H9 (cell line): ENCODE measurements at regions not wholly inside any gene's neighbourhood (a gene's known extent, or its start where the extent isn't known, plus 50 kb on each side); places are given as distances from the start of the nearest gene placed in this dataset.

Experiments used
- DNase-seq: peaks from one replicate; pipeline ENCODE4 v3.0.0-alpha.2; 2017
- H2AFZ ChIP-seq: one replicate; pipeline ENCODE4 v1.6.1; 2013; ENCODE audit warnings: mild to moderate bottlenecking, low read length, control low read depth, moderate library complexity
- H2AK5ac ChIP-seq: 2 replicates; pipeline ENCODE4 v1.6.1; 2013; ENCODE audit warnings: low read length, control low read depth, mixed read lengths; ENCODE audit not compliant: insufficient read length
- H2BK120ac ChIP-seq: one replicate; pipeline ENCODE4 v1.6.1; 2013; ENCODE audit warnings: low read depth, mild to moderate bottlenecking, low read length, control low read depth, inconsistent platforms; ENCODE audit not compliant: poor library complexity, severe bottlenecking
- H2BK12ac ChIP-seq: 2 replicates; pipeline ENCODE4 v1.6.1; 2013; ENCODE audit warnings: low read length, control low read depth, mixed read lengths, low read depth; ENCODE audit not compliant: insufficient read length
- H2BK15ac ChIP-seq: 2 replicates; pipeline ENCODE4 v1.6.1; 2013; ENCODE audit warnings: low read depth, low read length, control low read depth
- H2BK20ac ChIP-seq: one replicate; pipeline ENCODE4 v1.6.1; 2013; ENCODE audit warnings: low read depth, mild to moderate bottlenecking, low read length, control low read depth, inconsistent platforms; ENCODE audit not compliant: poor library complexity, severe bottlenecking
- H2BK5ac ChIP-seq: 2 replicates; pipeline ENCODE4 v1.6.1; 2013; ENCODE audit warnings: low read length, control low read depth, mixed read lengths; ENCODE audit not compliant: insufficient read length
- H3K14ac ChIP-seq: 2 replicates; pipeline ENCODE4 v1.6.1; 2013; ENCODE audit warnings: low read length, control low read depth; ENCODE audit not compliant: insufficient read depth
- H3K18ac ChIP-seq: 2 replicates; pipeline ENCODE4 v1.6.1; 2013; ENCODE audit warnings: low read depth, mild to moderate bottlenecking, mixed read lengths, low read length, control low read depth; ENCODE audit not compliant: insufficient read length
- H3K23ac ChIP-seq: 2 replicates; pipeline ENCODE4 v1.6.1; 2013; ENCODE audit warnings: low read length, control low read depth, mixed read lengths, low read depth; ENCODE audit not compliant: insufficient read length
- H3K23me2 ChIP-seq: 2 replicates; pipeline ENCODE4 v1.6.1; 2013; ENCODE audit warnings: low read depth, mild to moderate bottlenecking, mixed read lengths, low read length, control low read depth; ENCODE audit not compliant: insufficient read length, poor library complexity, severe bottlenecking
- H3K27ac ChIP-seq: 2 replicates; pipeline ENCODE4 v1.5.1; 2013; ENCODE audit warnings: low read length, control low read depth, mixed read lengths, low read depth; ENCODE audit not compliant: insufficient read length
- H3K27me3 ChIP-seq: 2 replicates; pipeline ENCODE4 v1.6.1; 2013; ENCODE audit warnings: low read length, control low read depth, inconsistent platforms; ENCODE audit not compliant: insufficient read depth
- H3K4ac ChIP-seq: 2 replicates; pipeline ENCODE4 v1.6.1; 2013; ENCODE audit warnings: low read depth, mild to moderate bottlenecking, control low read depth, inconsistent platforms, low read length, moderate library complexity
- H3K4me1 ChIP-seq: 2 replicates; pipeline ENCODE4 v1.6.1; 2013; ENCODE audit warnings: low read length, control low read depth, inconsistent platforms; ENCODE audit not compliant: insufficient read depth
- H3K4me2 ChIP-seq: 2 replicates; pipeline ENCODE4 v1.6.1; 2013; ENCODE audit warnings: low read length, control low read depth, mixed read lengths; ENCODE audit not compliant: insufficient read length, insufficient read depth
- H3K56ac ChIP-seq: 2 replicates; pipeline ENCODE4 v1.6.1; 2013; ENCODE audit warnings: low read depth, mild to moderate bottlenecking, mixed read lengths, low read length, control low read depth; ENCODE audit not compliant: insufficient read length
- H3K79me1 ChIP-seq: 2 replicates; pipeline ENCODE4 v1.6.1; 2013; ENCODE audit warnings: low read depth, mild to moderate bottlenecking, moderate library complexity, low read length, control low read depth, inconsistent platforms; ENCODE audit not compliant: insufficient read depth, poor library complexity, severe bottlenecking
- H3K79me2 ChIP-seq: 2 replicates; pipeline ENCODE4 v1.6.1; 2013; ENCODE audit warnings: low read length, control low read depth, inconsistent platforms; ENCODE audit not compliant: insufficient read depth
- H3K9ac ChIP-seq: 2 replicates; pipeline ENCODE4 v1.6.1; 2013; ENCODE audit warnings: low read length, control low read depth, mixed read lengths; ENCODE audit not compliant: insufficient read length; ENCODE audit errors: extremely low read depth
- H3K9me3 ChIP-seq: one replicate; pipeline ENCODE4 v1.6.1; 2013; ENCODE audit warnings: low read depth, low read length, inconsistent platforms; ENCODE audit not compliant: control insufficient read depth
- H3T11ph ChIP-seq: one replicate; pipeline ENCODE4 v1.6.1; 2013; ENCODE audit warnings: mild to moderate bottlenecking, low read length, control low read depth, inconsistent platforms
- H4K20me1 ChIP-seq: one replicate; pipeline ENCODE4 v1.6.1; 2013; ENCODE audit not compliant: control insufficient read depth, insufficient read length, insufficient read depth
- H4K5ac ChIP-seq: 2 replicates; pipeline ENCODE4 v1.6.1; 2013; ENCODE audit warnings: low read depth, mild to moderate bottlenecking, mixed read lengths, low read length, control low read depth; ENCODE audit not compliant: insufficient read length
- H4K8ac ChIP-seq: replicated peaks from 2 replicates; pipeline ENCODE4 v1.6.1; 2013; ENCODE audit warnings: low read length, control low read depth, mixed read lengths, low read depth; ENCODE audit not compliant: insufficient read length
- H4K91ac ChIP-seq: 2 replicates; pipeline ENCODE4 v1.6.1; 2013; ENCODE audit warnings: low read depth, mild to moderate bottlenecking, moderate library complexity, mixed read lengths, low read length, control low read depth; ENCODE audit not compliant: insufficient read length
- H3K27ac Mint-ChIP-seq, 3 experiments: 2 replicates in 2 of 3; 3 replicates in 1 of 3; pipeline ENCODE4 v1.8.0; 2020 to 2021; ENCODE audit warnings: mixed read lengths in 3 of 3, mild to moderate bottlenecking in 1 of 3, moderate library complexity in 1 of 3
- H3K27me3 Mint-ChIP-seq: 2 replicates; pipeline ENCODE4 v1.8.0; 2021; ENCODE audit warnings: low read depth, mild to moderate bottlenecking, moderate library complexity, mixed read lengths
- H3K36me3 Mint-ChIP-seq, 3 experiments: 2 replicates in 2 of 3; 3 replicates in 1 of 3; pipeline ENCODE4 v1.8.0; 2020 to 2021; ENCODE audit warnings: low read depth in 3 of 3, mixed read lengths in 3 of 3; ENCODE audit not compliant: insufficient read depth in 1 of 3
- H3K4me1 Mint-ChIP-seq, 2 experiments: 2 replicates each; pipeline ENCODE4 v1.8.0; 2020; ENCODE audit warnings: mixed read lengths in 2 of 2
- H3K4me3 Mint-ChIP-seq, 2 experiments: 2 replicates in 1 of 2; 3 replicates in 1 of 2; pipeline ENCODE4 v1.8.0; 2020 to 2021; ENCODE audit warnings: mild to moderate bottlenecking in 2 of 2, mixed read lengths in 2 of 2, moderate library complexity in 1 of 2
- H3K9me3 Mint-ChIP-seq, 2 experiments: 2 replicates in 1 of 2; 3 replicates in 1 of 2; pipeline ENCODE4 v1.8.0; 2020; ENCODE audit warnings: mild to moderate bottlenecking in 2 of 2, mixed read lengths in 2 of 2, moderate library complexity in 1 of 2
- CTCF ChIP-seq: fragments of 200-600 bp; sonication (generic); conservative IDR thresholded peaks from 3 replicates; pipeline ENCODE4 v1.8.0; 2021; ENCODE audit warnings: antibody characterized with exemption, mild to moderate bottlenecking
- WGBS: extraction: QIAGEN DNeasy Blood & Tissue Kit; methylation state at CpG from one replicate; pipeline ENCODE4 v1.1.7; 2013; ENCODE audit warnings: missing lambda C conversion rate, low lambda C conversion rate, mixed read lengths; ENCODE audit not compliant: insufficient read length; ENCODE audit errors: extremely low coverage; 5-methylcytosine and 5-hydroxymethylcytosine counted together

- H2BK5ac ChIP-seq: no peak overlapping the region
- H3K9ac ChIP-seq: no peak overlapping the region
- H2BK12ac ChIP-seq: no peak overlapping the region
- H2BK20ac ChIP-seq: no peak overlapping the region
- no peaks in the 10 kb centered on the region for H3K4me1 ChIP-seq
- Mint-ChIP-seq H3K27ac (no peak overlapping the region), H3K27me3 (peaks cover 3% of the 10 kb centered on the region), H3K4me3 (no peak overlapping the region), H3K9me3 (no peaks in the 10 kb centered on the region), H3K36me3 (no peaks in the 10 kb centered on the region), H3K4me1 (peaks cover 0 to 4% of the 10 kb centered on the region in 2 experiments; a peak in 1 of 4 replicates)
- H3K27ac ChIP-seq: no peak overlapping the region
- no peak overlapping the region for H3K14ac ChIP-seq
- H2AFZ ChIP-seq: no peak overlapping the region
- no peak overlapping the region for H4K8ac ChIP-seq
- WGBS: no CpG with 5 or more reads among the region's 2 CpGs
- no peak overlapping the region for H2BK120ac ChIP-seq
- no peak overlapping the region for H3K4ac ChIP-seq
- H3K9me3 ChIP-seq: no peaks in the 10 kb centered on the region
- TF ChIP-seq CTCF: no peak
- H3T11ph ChIP-seq: no peak overlapping the region
- H2AK5ac ChIP-seq: no peak overlapping the region
- no peak for DNase-seq
- no peaks in the 10 kb centered on the region for H3K23me2 ChIP-seq
- H3K23ac ChIP-seq: no peak overlapping the region
- no peak overlapping the region for H3K56ac ChIP-seq
- H3K79me2 ChIP-seq: no peaks in the 10 kb centered on the region
- H2BK15ac ChIP-seq: no peak overlapping the region
- no peaks in the 10 kb centered on the region for H3K27me3 ChIP-seq
- H3K18ac ChIP-seq: no peak overlapping the region
- no peak overlapping the region for H4K91ac ChIP-seq
- no peaks in the 10 kb centered on the region for H4K20me1 ChIP-seq
- H4K5ac ChIP-seq: no peak overlapping the region
- H3K4me2 ChIP-seq: no peak overlapping the region
- no peaks in the 10 kb centered on the region for H3K79me1 ChIP-seq
These were observed 142.0 kb upstream of the CCL2 start for GRCh38 chr17:34113089-34113488.
